ENCODE measurements at regions not wholly inside any gene's neighbourhood (a gene's known extent, or its start where the extent isn't known, plus 50 kb on each side); places are given as distances from the start of the nearest gene placed in this dataset.

DNA sequence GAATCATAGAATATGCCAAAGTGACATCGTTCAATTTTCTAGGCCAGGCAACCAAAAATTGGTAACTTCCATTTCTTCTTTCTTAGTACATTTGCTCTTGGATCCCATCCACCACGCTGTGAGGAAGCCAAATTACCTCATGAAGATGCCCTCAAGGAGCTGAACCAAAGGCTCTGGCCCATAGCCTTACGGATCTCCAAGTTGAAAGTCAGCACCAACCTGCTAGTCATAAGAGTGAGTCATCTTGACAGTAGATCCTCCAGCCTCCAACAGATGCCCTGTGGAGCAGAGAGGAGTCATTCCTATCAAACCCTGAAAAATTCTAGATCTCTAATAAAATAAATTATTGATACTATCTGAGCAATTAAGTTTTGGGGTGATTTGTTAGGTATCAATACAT, 322.5 kb upstream of the COL8A1 start:
- H3K27ac Mint-ChIP-seq, result no peak overlapping the region
- H3K4me1 Mint-ChIP-seq, result no peaks in the 10 kb centered on the region
- H2BK5ac ChIP-seq (ENCODE audit: insufficient read length, low read length), result no peak overlapping the region

More for the DNA sequence above, 322.5 kb upstream of the COL8A1 start:
- Histone ChIP-seq H3K9me3 (ENCODE audit: control insufficient read depth, low read depth, low read length) (no peaks in the 10 kb centered on the region), H2AFZ (ENCODE audit: low read length) (no peak overlapping the region), H3K23me2 (ENCODE audit: insufficient read length, low read depth, low read length, poor library complexity, severe bottlenecking) (no peaks in the 10 kb centered on the region), H4K20me1 (ENCODE audit: control insufficient read depth, insufficient read depth, insufficient read length) (no peaks in the 10 kb centered on the region), H2BK20ac (ENCODE audit: low read depth, low read length, poor library complexity, severe bottlenecking) (no peak overlapping the region), H4K5ac (ENCODE audit: insufficient read length, low read depth, low read length) (no peak overlapping the region), H3K79me2 (ENCODE audit: insufficient read depth, low read length) (no peaks in the 10 kb centered on the region), H3T11ph (ENCODE audit: low read length) (no peak overlapping the region), H2BK15ac (ENCODE audit: low read depth, low read length) (no peak overlapping the region), H3K9ac (ENCODE audit: extremely low read depth, insufficient read length, low read length) (no peak overlapping the region), H4K8ac (replicated peaks; ENCODE audit: insufficient read length, low read depth, low read length) (no peak overlapping the region), H3K4ac (ENCODE audit: low read depth, low read length) (no peak overlapping the region), H3K79me1 (ENCODE audit: insufficient read depth, low read depth, low read length, poor library complexity, severe bottlenecking) (no peaks in the 10 kb centered on the region), H2BK12ac (ENCODE audit: insufficient read length, low read depth, low read length) (no peak overlapping the region), H2BK120ac (ENCODE audit: low read depth, low read length, poor library complexity, severe bottlenecking) (no peak overlapping the region), H3K4me2 (ENCODE audit: insufficient read depth, insufficient read length, low read length) (no peak overlapping the region), H3K56ac (ENCODE audit: insufficient read length, low read depth, low read length) (no peak overlapping the region), H2AK5ac (ENCODE audit: insufficient read length, low read length) (no peak overlapping the region), H3K27me3 (ENCODE audit: insufficient read depth, low read length) (no peaks in the 10 kb centered on the region), H3K18ac (ENCODE audit: insufficient read length, low read depth, low read length) (no peak overlapping the region), H3K27ac (ENCODE audit: insufficient read length, low read depth, low read length) (no peak overlapping the region), H4K91ac (ENCODE audit: insufficient read length, low read depth, low read length) (no peak overlapping the region), H3K14ac (ENCODE audit: insufficient read depth, low read length) (no peak overlapping the region), H3K23ac (ENCODE audit: insufficient read length, low read depth, low read length) (no peak overlapping the region), H3K4me1 (ENCODE audit: insufficient read depth, low read length) (no peaks in the 10 kb centered on the region)
- Mint-ChIP-seq H3K4me3 (no peak overlapping the region), H3K27me3 (ENCODE audit: low read depth) (no peaks in the 10 kb centered on the region), H3K9me3 (peaks cover 0 to 3% of the 10 kb centered on the region in 2 experiments; a peak in 2 of 5 replicates), H3K36me3 (ENCODE audit: insufficient read depth in 1 of 3, low read depth in 3 of 3) (no peaks in the 10 kb centered on the region; a peak in 1 of 7 replicates)
- no CpG with 5 or more reads among the region's 3 CpGs for WGBS (ENCODE audit: extremely low coverage, insufficient read length, low lambda C conversion rate)
- TF ChIP-seq, protein P1, sequence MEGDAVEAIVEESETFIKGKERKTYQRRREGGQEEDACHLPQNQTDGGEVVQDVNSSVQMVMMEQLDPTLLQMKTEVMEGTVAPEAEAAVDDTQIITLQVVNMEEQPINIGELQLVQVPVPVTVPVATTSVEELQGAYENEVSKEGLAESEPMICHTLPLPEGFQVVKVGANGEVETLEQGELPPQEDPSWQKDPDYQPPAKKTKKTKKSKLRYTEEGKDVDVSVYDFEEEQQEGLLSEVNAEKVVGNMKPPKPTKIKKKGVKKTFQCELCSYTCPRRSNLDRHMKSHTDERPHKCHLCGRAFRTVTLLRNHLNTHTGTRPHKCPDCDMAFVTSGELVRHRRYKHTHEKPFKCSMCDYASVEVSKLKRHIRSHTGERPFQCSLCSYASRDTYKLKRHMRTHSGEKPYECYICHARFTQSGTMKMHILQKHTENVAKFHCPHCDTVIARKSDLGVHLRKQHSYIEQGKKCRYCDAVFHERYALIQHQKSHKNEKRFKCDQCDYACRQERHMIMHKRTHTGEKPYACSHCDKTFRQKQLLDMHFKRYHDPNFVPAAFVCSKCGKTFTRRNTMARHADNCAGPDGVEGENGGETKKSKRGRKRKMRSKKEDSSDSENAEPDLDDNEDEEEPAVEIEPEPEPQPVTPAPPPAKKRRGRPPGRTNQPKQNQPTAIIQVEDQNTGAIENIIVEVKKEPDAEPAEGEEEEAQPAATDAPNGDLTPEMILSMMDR (conservative IDR thresholded peaks at IDR 0.05), result no peak
- DNase-seq, result no peak
